ENCODE measurements at regions not wholly inside any gene's neighbourhood (a gene's known extent, or its start where the extent isn't known, plus 50 kb on each side); places are given as distances from the start of the nearest gene placed in this dataset.

- Histone ChIP-seq H3K27ac (ENCODE audit: low read depth in 1 of 2, low read length in 1 of 2) (no peak overlapping the region), H3K4me3 (no peak overlapping the region), H3K4me1 (ENCODE audit: control insufficient read depth in 5 of 5, insufficient read depth in 5 of 5, low read length in 5 of 5) (no peaks in the 10 kb centered on the region), H3K9ac (ENCODE audit: insufficient read depth in 1 of 2, low read length in 2 of 2) (no peak overlapping the region), H3K36me3 (ENCODE audit: control insufficient read depth in 4 of 4, insufficient read depth in 4 of 4, low read length in 4 of 4) (no peaks in the 10 kb centered on the region), H3K9me3 (ENCODE audit: control insufficient read depth in 4 of 4, insufficient read depth in 3 of 4, low read length in 3 of 4) (peaks cover 0 to 8% (median 0%) of the 10 kb centered on the region in 4 donors), H3K27me3 (ENCODE audit: control insufficient read depth in 3 of 3, insufficient read depth in 3 of 3, low read length in 2 of 3) (no peaks in the 10 kb centered on the region)
- 88 to 94% methylated on average over 3 of the region's 3 CpGs for WGBS, 2 donors
- ATAC-seq (ENCODE audit: insufficient read depth, low FRiP score), result no peak
- DNase-seq, result no peak
- no peak for TF ChIP-seq CTCF (IDR thresholded peaks at IDR 0.05; ENCODE audit: control extremely low read depth, extremely low read depth)
These were observed 385.9 kb upstream of the SLITRK6 start for GRCh38 chr13:86185107-86185506.

GRCh38 chr13:86174622-86175021 lies 375.4 kb upstream of the SLITRK6 start:
- 75 to 85% methylated on average over 2 of the region's 2 CpGs for WGBS, 2 donors
- ATAC-seq (ENCODE audit: insufficient read depth, low FRiP score), result no peak
- Histone ChIP-seq H3K4me1 (ENCODE audit: control insufficient read depth in 5 of 5, insufficient read depth in 5 of 5, low read length in 5 of 5) (peaks cover 0 to 15% (median 0%) of the 10 kb centered on the region in 5 donors), H3K9ac (ENCODE audit: insufficient read depth in 1 of 2, low read length in 2 of 2) (no peak overlapping the region), H3K27ac (ENCODE audit: low read depth in 1 of 2, low read length in 1 of 2) (no peak overlapping the region), H3K36me3 (ENCODE audit: control insufficient read depth in 4 of 4, insufficient read depth in 4 of 4, low read length in 4 of 4) (no peaks in the 10 kb centered on the region), H3K9me3 (ENCODE audit: control insufficient read depth in 4 of 4, insufficient read depth in 3 of 4, low read length in 3 of 4) (no peaks in the 10 kb centered on the region), H3K27me3 (ENCODE audit: control insufficient read depth in 3 of 3, insufficient read depth in 3 of 3, low read length in 2 of 3) (no peaks in the 10 kb centered on the region), H3K4me3 (no peak overlapping the region)
- no peak for TF ChIP-seq CTCF (IDR thresholded peaks at IDR 0.05; ENCODE audit: control extremely low read depth, extremely low read depth)
- DNase-seq, result peak in 2 of 3 donors; percentile 19 to 37

- no peak overlapping the region for H3K9ac ChIP-seq (ENCODE audit: insufficient read depth in 1 of 2, low read length in 2 of 2)
- H3K36me3 ChIP-seq (ENCODE audit: control insufficient read depth in 4 of 4, insufficient read depth in 4 of 4, low read length in 4 of 4), result no peaks in the 10 kb centered on the region
- no peak overlapping the region for H3K4me3 ChIP-seq
- DNase-seq (peak in 2 of 3 donors; percentile 72 to 77), ATAC-seq (ENCODE audit: insufficient read depth, low FRiP score) (no peak)
- TF ChIP-seq CTCF (IDR thresholded peaks at IDR 0.05; ENCODE audit: control extremely low read depth, extremely low read depth), result no peak
- no peaks in the 10 kb centered on the region for H3K9me3 ChIP-seq (ENCODE audit: control insufficient read depth in 4 of 4, insufficient read depth in 3 of 4, low read length in 3 of 4)
- peaks cover 0 to 15% (median 0%) of the 10 kb centered on the region in 5 donors for H3K4me1 ChIP-seq (ENCODE audit: control insufficient read depth in 5 of 5, insufficient read depth in 5 of 5, low read length in 5 of 5)
- WGBS, 2 donors, result 67 to 85% methylated on average over 3 of the region's 3 CpGs
- no peak overlapping the region for H3K27ac ChIP-seq (ENCODE audit: low read depth in 1 of 2, low read length in 1 of 2)
- no peaks in the 10 kb centered on the region for H3K27me3 ChIP-seq (ENCODE audit: control insufficient read depth in 3 of 3, insufficient read depth in 3 of 3, low read length in 2 of 3)
These were observed 373.7 kb upstream of the SLITRK6 start for GRCh38 chr13:86172961-86173360.

GRCh38 chr13:86161257-86161656 lies 362.0 kb upstream of the SLITRK6 start:
- 69 to 75% methylated on average over 1 of the region's 1 CpG for WGBS, 2 donors
- Histone ChIP-seq H3K4me1 (ENCODE audit: control insufficient read depth in 5 of 5, insufficient read depth in 5 of 5, low read length in 5 of 5) (no peaks in the 10 kb centered on the region), H3K4me3 (no peak overlapping the region), H3K27me3 (ENCODE audit: control insufficient read depth in 3 of 3, insufficient read depth in 3 of 3, low read length in 2 of 3) (no peaks in the 10 kb centered on the region), H3K9me3 (ENCODE audit: control insufficient read depth in 4 of 4, insufficient read depth in 3 of 4, low read length in 3 of 4) (no peaks in the 10 kb centered on the region), H3K36me3 (ENCODE audit: control insufficient read depth in 4 of 4, insufficient read depth in 4 of 4, low read length in 4 of 4) (no peaks in the 10 kb centered on the region), H3K9ac (ENCODE audit: insufficient read depth in 1 of 2, low read length in 2 of 2) (no peak overlapping the region), H3K27ac (ENCODE audit: low read depth in 1 of 2, low read length in 1 of 2) (no peak overlapping the region)
- TF ChIP-seq CTCF (IDR thresholded peaks at IDR 0.05; ENCODE audit: control extremely low read depth, extremely low read depth), result no peak
- ATAC-seq (ENCODE audit: insufficient read depth, low FRiP score) (no peak), DNase-seq (no peak)

Measured in lung (tissue), 11 donors.